OCI-LY1 (cell line): ENCODE measurements at regions not wholly inside any gene's neighbourhood (a gene's known extent, or its start where the extent isn't known, plus 50 kb on each side); places are given as distances from the start of the nearest gene placed in this dataset.

Experiments
- H2AFZ ChIP-seq: fragments of 200-600 bp; sonication (generic), shearing (Covaris generic); 2 replicates; pipeline ENCODE4 v1.6.0; 2014; ENCODE audit warnings: antibody characterized with exemption, mild to moderate bottlenecking, low read length
- H3F3A ChIP-seq: fragments of 200-600 bp; sonication (generic), shearing (Covaris generic); 2 replicates; pipeline ENCODE4 v1.6.0; 2014; ENCODE audit warnings: mild to moderate bottlenecking, antibody characterized with exemption, low read length, moderate library complexity; ENCODE audit not compliant: insufficient read depth
- H3K27ac ChIP-seq: fragments of 200-600 bp; sonication (generic); 2 replicates; pipeline ENCODE4 v1.5.1; 2014; ENCODE audit warnings: low read length, mixed run types, mild to moderate bottlenecking, low read depth; ENCODE audit not compliant: poor library complexity, severe bottlenecking
- H3K27me3 ChIP-seq: fragments of 200-600 bp; sonication (generic); 2 replicates; pipeline ENCODE4 v1.6.0; 2014; ENCODE audit warnings: antibody characterized with exemption, mild to moderate bottlenecking, low read length, moderate library complexity; ENCODE audit not compliant: insufficient read depth
- H3K36me3 ChIP-seq: fragments of 200-600 bp; sonication (generic); 2 replicates; pipeline ENCODE4 v1.6.1; 2014; ENCODE audit warnings: mild to moderate bottlenecking, antibody characterized with exemption, low read length, moderate library complexity, mixed read lengths; ENCODE audit not compliant: insufficient read depth
- H3K4me1 ChIP-seq: fragments of 200-600 bp; sonication (generic); 2 replicates; pipeline ENCODE4 v1.5.1; 2014; ENCODE audit warnings: mild to moderate bottlenecking, low read length, moderate library complexity; ENCODE audit not compliant: insufficient read depth, severe bottlenecking
- H3K4me2 ChIP-seq: fragments of 200-600 bp; sonication (generic), shearing (Covaris generic); 2 replicates; pipeline ENCODE4 v1.6.1; 2014; ENCODE audit warnings: low read length
- H3K4me3 ChIP-seq: fragments of 200-600 bp; sonication (generic); 2 replicates; pipeline ENCODE4 v1.5.1; 2014; ENCODE audit warnings: low read length, low read depth, mild to moderate bottlenecking, mixed read lengths; ENCODE audit not compliant: poor library complexity, severe bottlenecking
- H3K79me2 ChIP-seq: fragments of 200-600 bp; shearing (Covaris generic); 2 replicates; pipeline ENCODE4 v1.6.1; 2016; ENCODE audit warnings: mixed run types, low read length, mixed read lengths; ENCODE audit not compliant: insufficient read depth
- H3K9ac ChIP-seq: fragments of 200-600 bp; sonication (generic), shearing (Covaris generic); 2 replicates; pipeline ENCODE4 v1.6.1; 2014; ENCODE audit warnings: mild to moderate bottlenecking, low read length, mixed read lengths
- H3K9me2 ChIP-seq: fragments of 200-600 bp; sonication (generic), shearing (Covaris generic); 2 replicates; pipeline ENCODE4 v1.6.1; 2014; ENCODE audit warnings: low read depth, mild to moderate bottlenecking, low read length, mixed read lengths
- H3K9me3 ChIP-seq: fragments of 200-600 bp; shearing (Covaris generic); 2 replicates; pipeline ENCODE4 v1.6.1; 2014; ENCODE audit warnings: low read length, mixed read lengths
- H4K20me1 ChIP-seq: fragments of 200-600 bp; sonication (generic), shearing (Covaris generic); 2 replicates; pipeline ENCODE4 v1.6.0; 2016; ENCODE audit warnings: mild to moderate bottlenecking, low read length; ENCODE audit not compliant: insufficient read depth
- CTCF ChIP-seq: fragments of 200-600 bp; sonication (generic), shearing (Covaris generic); IDR thresholded peaks from 2 replicates; pipeline ENCODE4 v1.5.1; 2017; ENCODE audit warnings: mild to moderate bottlenecking, antibody characterized with exemption, low read length, moderate library complexity, mixed read lengths
- EZH2 ChIP-seq: fragments of 200-600 bp; sonication (generic), shearing (Covaris generic); IDR thresholded peaks from 2 replicates; pipeline ENCODE4 v1.8.0; 2017; ENCODE audit warnings: borderline replicate concordance, mixed run types, mild to moderate bottlenecking, antibody characterized with exemption, low read length, moderate library complexity, mixed read lengths

GRCh38 chr1:114236517-114236916 is 82.8 kb upstream of the SYT6 start:
- Histone ChIP-seq H3K27me3 (no peaks in the 10 kb centered on the region), H2AFZ (no peak overlapping the region), H3K27ac (no peak overlapping the region), H3K36me3 (no peaks in the 10 kb centered on the region), H3K9ac (no peak overlapping the region), H3K4me1 (peaks cover 4% of the 10 kb centered on the region), H3K9me2 (no peaks in the 10 kb centered on the region), H3K4me3 (no peak overlapping the region), H3F3A (no peaks in the 10 kb centered on the region), H3K79me2 (no peaks in the 10 kb centered on the region), H3K9me3 (no peaks in the 10 kb centered on the region), H3K4me2 (no peak overlapping the region), H4K20me1 (no peaks in the 10 kb centered on the region)
- TF ChIP-seq CTCF (no peak), EZH2 (no peak)

DNA sequence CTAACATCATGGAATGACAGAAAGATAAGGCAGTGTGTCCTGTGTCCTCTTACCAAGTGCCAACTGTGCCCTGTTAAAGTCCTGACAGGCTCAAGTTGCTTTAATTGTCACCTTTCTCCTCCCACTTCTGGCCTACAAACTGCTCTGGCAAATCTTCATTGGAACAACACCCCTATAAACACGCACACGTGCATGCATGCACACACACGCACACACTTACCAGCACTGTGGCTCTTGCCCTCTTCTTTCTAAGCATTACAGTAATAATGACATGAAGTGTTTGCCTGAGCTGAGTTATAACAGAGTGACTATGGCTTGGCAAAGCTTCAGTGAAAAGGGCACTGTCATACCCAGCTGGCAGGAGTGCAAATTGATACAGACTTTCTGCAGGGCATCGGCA is 82.3 kb upstream of the SYT6 start:
- no peaks in the 10 kb centered on the region for H3K9me3 ChIP-seq
- no peak overlapping the region for H3K9ac ChIP-seq
- H3F3A ChIP-seq, result no peaks in the 10 kb centered on the region
- no peaks in the 10 kb centered on the region for H3K9me2 ChIP-seq
- no peaks in the 10 kb centered on the region for H3K27me3 ChIP-seq
- peaks cover 4% of the 10 kb centered on the region for H3K4me1 ChIP-seq
- H3K4me3 ChIP-seq, result no peak overlapping the region
- H3K79me2 ChIP-seq, result no peaks in the 10 kb centered on the region
- H3K36me3 ChIP-seq, result no peaks in the 10 kb centered on the region
- H2AFZ ChIP-seq, result no peak overlapping the region
- TF ChIP-seq CTCF, result no peak
- TF ChIP-seq EZH2, result no peak
- H3K27ac ChIP-seq, result no peak overlapping the region
- no peaks in the 10 kb centered on the region for H4K20me1 ChIP-seq
- no peak overlapping the region for H3K4me2 ChIP-seq

GRCh38 chr1:114235281-114235680 is 81.6 kb upstream of the SYT6 start:
- Histone ChIP-seq H3K9me2 (no peaks in the 10 kb centered on the region), H3K4me3 (no peak overlapping the region), H3K27me3 (no peaks in the 10 kb centered on the region), H3K4me1 (peaks cover 4% of the 10 kb centered on the region), H4K20me1 (no peaks in the 10 kb centered on the region), H2AFZ (no peak overlapping the region), H3K27ac (no peak overlapping the region), H3F3A (no peaks in the 10 kb centered on the region), H3K9ac (no peak overlapping the region), H3K4me2 (no peak overlapping the region), H3K9me3 (no peaks in the 10 kb centered on the region), H3K36me3 (no peaks in the 10 kb centered on the region), H3K79me2 (no peaks in the 10 kb centered on the region)
- TF ChIP-seq CTCF, result no peak
